COLO668 (cell line): ENCODE measurements at regions not wholly inside any gene's neighbourhood (a gene's known extent, or its start where the extent isn't known, plus 50 kb on each side); places are given as distances from the start of the nearest gene placed in this dataset.
"Not testable (repeated sequence)": the region's sequence is repeated elsewhere in the genome, so short reads cannot be mapped to it uniquely, and the experiment has no call there.

Experiments used
- DNase-seq: peaks from one replicate; lab custom pipeline; 2025; ENCODE audit not compliant: unreplicated experiment; lab: John Stamatoyannopoulos, UW

- no peak for DNase-seq
These were observed 528.5 kb upstream of the CRIM1 start for GRCh38 chr2:35827086-35827485.

- no peak for DNase-seq
These were observed 532.9 kb upstream of the CRIM1 start for GRCh38 chr2:35822716-35823115.

GRCh38 chr2:35821675-35822074, 533.9 kb upstream of the CRIM1 start:
- no peak for DNase-seq

- no peak for DNase-seq
These were observed 535.2 kb upstream of the CRIM1 start for GRCh38 chr2:35820391-35820790.

- DNase-seq: no peak
These were observed 536.5 kb upstream of the CRIM1 start for GRCh38 chr2:35819033-35819432.

GRCh38 chr2:35818359-35818758, 537.2 kb upstream of the CRIM1 start:
- not testable (repeated sequence) for DNase-seq

- DNase-seq: not testable (repeated sequence)
These were observed 541.0 kb upstream of the CRIM1 start for GRCh38 chr2:35814597-35814996.

- no peak for DNase-seq
These were observed 552.5 kb upstream of the CRIM1 start for GRCh38 chr2:35803126-35803525.

- no peak for DNase-seq
These were observed 560.7 kb upstream of the CRIM1 start for GRCh38 chr2:35794796-35795450.

- no peak for DNase-seq
These were observed 565.3 kb upstream of the CRIM1 start for GRCh38 chr2:35790292-35790691.

- no peak for DNase-seq
These were observed 567.0 kb upstream of the CRIM1 start for GRCh38 chr2:35788543-35788942.

- DNase-seq: no peak
These were observed 568.1 kb upstream of the CRIM1 start for GRCh38 chr2:35787302-35788031.

GRCh38 chr2:35785564-35785963, 570.0 kb upstream of the CRIM1 start:
- DNase-seq: no peak

- DNase-seq: no peak
These were observed 570.8 kb upstream of the CRIM1 start for GRCh38 chr2:35784777-35785176.

- DNase-seq: no peak
These were observed 571.9 kb upstream of the CRIM1 start for GRCh38 chr2:35783723-35784122.

GRCh38 chr2:35741556-35741955, 614.0 kb upstream of the CRIM1 start:
- no peak for DNase-seq

GRCh38 chr2:35731674-35732073, 623.9 kb upstream of the CRIM1 start:
- DNase-seq: no peak

- DNase-seq: no peak
These were observed 640.7 kb upstream of the CRIM1 start for GRCh38 chr2:35714883-35715282.

- DNase-seq: no peak
These were observed 647.1 kb upstream of the CRIM1 start for GRCh38 chr2:35708411-35708923.

GRCh38 chr2:35688309-35688708, 667.3 kb upstream of the CRIM1 start:
- DNase-seq: no peak

GRCh38 chr2:35651688-35652323, 703.8 kb upstream of the CRIM1 start:
- no peak for DNase-seq

GRCh38 chr2:35614640-35615039, 740.9 kb upstream of the CRIM1 start:
- no peak for DNase-seq
